NB4 (cell line): ENCODE measurements at regions not wholly inside any gene's neighbourhood (a gene's known extent, or its start where the extent isn't known, plus 50 kb on each side); places are given as distances from the start of the nearest gene placed in this dataset.
"Not testable (repeated sequence)": the region's sequence is repeated elsewhere in the genome, so short reads cannot be mapped to it uniquely, and the experiment has no call there.

ENCODE experiments used
- CTCF ChIP-seq: IDR thresholded peaks from one replicate; pipeline ENCODE4 v1.5.1; 2012; ENCODE audit warnings: low read depth, low read length
- MAX ChIP-seq: IDR thresholded peaks from 2 replicates; pipeline ENCODE4 v1.6.1; 2011; ENCODE audit warnings: low read depth, low read length

DNA sequence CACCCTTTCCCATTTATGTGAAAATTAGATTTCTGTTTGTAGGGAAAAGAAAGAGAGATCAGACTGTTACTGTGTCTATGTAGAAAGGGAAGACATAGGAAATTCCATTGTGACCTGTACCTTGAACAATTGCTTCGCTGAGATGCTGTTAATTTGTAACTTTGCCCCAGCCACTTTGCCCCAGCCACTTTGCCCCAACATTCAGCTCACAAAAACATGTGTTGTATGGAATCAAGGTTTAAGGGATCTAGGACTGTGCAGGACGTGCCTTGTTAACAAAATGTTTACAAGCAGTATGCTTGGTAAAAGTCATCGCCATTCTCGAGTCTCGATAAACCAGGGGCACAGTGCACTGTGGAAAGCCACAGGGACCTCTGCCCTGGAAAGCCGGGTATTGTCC is 193.5 kb downstream of the CCDC74A start:
- TF ChIP-seq MAX, CTCF: not testable (repeated sequence)
